T-helper 2 cell treated with Interferon-gamma antibody and Interleukin-4, amounts not matched to agents 5 μg/mL and 100 μg/mL, for 36 hours (primary cell): ENCODE measurements at regions not wholly inside any gene's neighbourhood (a gene's known extent, or its start where the extent isn't known, plus 50 kb on each side); places are given as distances from the start of the nearest gene placed in this dataset.

Experiments used
- DNase-seq: peaks from one replicate; pipeline ENCODE4 v3.0.0; 2021; ENCODE audit warnings: low spot score
- H3K27ac Mint-ChIP-seq: one replicate; pipeline ENCODE4 v1.8.0; 2021; ENCODE audit warnings: mild to moderate bottlenecking, mixed read lengths
- H3K27me3 Mint-ChIP-seq: one replicate; pipeline ENCODE4 v1.8.0; 2021; ENCODE audit warnings: low read depth, mixed read lengths
- H3K36me3 Mint-ChIP-seq: one replicate; pipeline ENCODE4 v1.8.0; 2021; ENCODE audit warnings: low read depth, mixed read lengths
- H3K4me1 Mint-ChIP-seq: one replicate; pipeline ENCODE4 v1.8.0; 2021; ENCODE audit warnings: low read depth, mixed read lengths
- H3K4me3 Mint-ChIP-seq: one replicate; pipeline ENCODE4 v1.8.0; 2022; ENCODE audit warnings: mild to moderate bottlenecking, moderate library complexity, mixed read lengths
- H3K9me3 Mint-ChIP-seq: one replicate; pipeline ENCODE4 v1.8.0; 2021; ENCODE audit warnings: mixed read lengths

GRCh38 chr18:38454764-38455469 lies 889.3 kb upstream of the CELF4 start:
- Mint-ChIP-seq H3K27ac (no peak overlapping the region), H3K4me3 (no peak overlapping the region), H3K36me3 (no peaks in the 10 kb centered on the region), H3K27me3 (no peaks in the 10 kb centered on the region), H3K4me1 (no peaks in the 10 kb centered on the region), H3K9me3 (no peaks in the 10 kb centered on the region)
- DNase-seq = no peak

DNA sequence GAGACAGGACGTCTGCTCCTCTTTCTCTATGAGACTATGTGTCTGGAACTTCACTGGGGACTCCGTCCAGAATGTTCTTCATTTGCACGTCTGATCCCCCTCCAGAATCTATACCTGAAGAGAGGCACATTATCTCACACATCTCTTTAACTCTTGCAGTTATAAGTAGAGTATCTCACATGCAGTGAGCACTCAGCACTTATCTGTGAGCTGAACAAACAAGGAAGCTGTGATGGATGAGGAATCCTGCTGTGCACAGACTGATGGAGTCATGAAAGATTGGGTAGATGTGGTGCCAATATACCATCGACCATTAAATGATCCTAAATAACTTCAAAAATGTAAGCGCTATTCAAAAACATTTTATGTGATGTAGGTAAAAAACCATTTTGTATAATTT lies 888.3 kb upstream of the CELF4 start:
- Mint-ChIP-seq H3K9me3 (no peaks in the 10 kb centered on the region), H3K27me3 (no peaks in the 10 kb centered on the region)

GRCh38 chr18:38450876-38451275 lies 885.3 kb upstream of the CELF4 start:
- no peak overlapping the region for H3K4me3 Mint-ChIP-seq
- no peaks in the 10 kb centered on the region for H3K9me3 Mint-ChIP-seq
- H3K27ac Mint-ChIP-seq = no peak overlapping the region
- H3K27me3 Mint-ChIP-seq = no peaks in the 10 kb centered on the region
- DNase-seq = no peak
- no peaks in the 10 kb centered on the region for H3K4me1 Mint-ChIP-seq
- H3K36me3 Mint-ChIP-seq = no peaks in the 10 kb centered on the region

More for the DNA sequence above, 888.3 kb upstream of the CELF4 start:
- Mint-ChIP-seq H3K27ac (no peak overlapping the region), H3K4me1 (no peaks in the 10 kb centered on the region), H3K36me3 (no peaks in the 10 kb centered on the region), H3K4me3 (no peak overlapping the region)
- DNase-seq = no peak

GRCh38 chr18:38445804-38446145 lies 880.2 kb upstream of the CELF4 start:
- no peak for DNase-seq
- H3K36me3 Mint-ChIP-seq = no peaks in the 10 kb centered on the region
- no peak overlapping the region for H3K4me3 Mint-ChIP-seq
- H3K9me3 Mint-ChIP-seq = no peaks in the 10 kb centered on the region
- no peaks in the 10 kb centered on the region for H3K4me1 Mint-ChIP-seq
- no peak overlapping the region for H3K27ac Mint-ChIP-seq
- no peaks in the 10 kb centered on the region for H3K27me3 Mint-ChIP-seq

DNA sequence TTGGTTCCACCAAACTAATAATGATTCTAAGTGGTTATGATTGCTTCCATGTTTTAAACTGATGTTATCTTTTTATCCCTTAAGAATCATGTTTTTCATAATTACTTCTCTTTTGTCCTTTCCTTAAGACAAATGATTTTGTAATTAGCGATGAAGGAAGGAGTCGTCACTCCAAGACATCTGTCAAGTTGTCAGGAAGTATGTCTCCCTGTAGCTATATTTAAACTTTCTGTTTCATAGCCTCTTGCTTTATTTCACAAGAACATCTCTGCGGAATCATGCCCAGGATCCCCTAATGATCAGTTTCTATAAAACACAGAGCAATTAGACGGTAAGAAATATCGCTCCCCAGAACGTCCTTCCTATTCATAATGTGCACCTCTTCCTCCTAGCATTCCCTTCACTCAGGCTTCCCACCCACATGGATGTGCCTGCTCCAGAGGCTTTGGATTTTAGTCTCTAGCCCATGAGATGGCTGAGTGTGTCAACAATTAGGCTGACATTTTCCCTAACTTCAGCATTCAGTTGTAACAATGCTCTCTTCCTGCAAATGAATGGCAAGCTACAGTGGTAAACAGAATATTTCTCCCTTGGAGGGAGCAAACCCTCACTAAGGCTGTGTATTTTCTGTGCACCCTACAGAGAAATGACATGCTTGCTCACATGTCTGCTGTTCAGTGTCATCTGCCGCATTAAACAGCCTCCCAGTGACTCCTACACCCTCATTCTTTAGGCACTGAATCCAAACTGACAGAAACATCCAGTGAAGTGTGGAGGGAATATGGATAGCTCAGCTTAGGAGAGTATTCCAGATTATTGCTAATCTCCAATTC lies 879.6 kb upstream of the CELF4 start:
- H3K4me1 Mint-ChIP-seq = no peaks in the 10 kb centered on the region
- no peaks in the 10 kb centered on the region for H3K27me3 Mint-ChIP-seq
- no peak for DNase-seq
- H3K9me3 Mint-ChIP-seq = no peaks in the 10 kb centered on the region
- no peak overlapping the region for H3K27ac Mint-ChIP-seq
- no peaks in the 10 kb centered on the region for H3K36me3 Mint-ChIP-seq
- no peak overlapping the region for H3K4me3 Mint-ChIP-seq

DNA sequence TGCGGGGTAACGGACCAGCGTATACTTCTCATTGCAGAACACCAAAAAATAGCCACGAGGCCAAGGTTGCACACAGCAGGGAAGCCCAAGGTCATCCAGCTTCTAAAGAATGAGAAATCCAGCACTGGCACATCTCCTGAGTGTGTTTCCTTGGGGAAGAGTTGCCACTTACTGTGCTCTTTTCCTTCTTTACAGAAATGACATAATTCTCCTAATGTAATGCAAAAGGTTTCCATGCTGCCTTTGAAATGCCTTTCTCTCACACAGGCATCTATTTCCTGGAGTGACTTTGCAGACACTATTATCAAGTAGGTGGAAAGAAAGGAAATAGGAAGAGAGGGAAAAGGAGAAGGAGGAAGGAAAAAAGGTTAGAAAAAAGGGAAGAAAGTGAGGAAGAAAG lies 862.1 kb upstream of the CELF4 start:
- no peaks in the 10 kb centered on the region for H3K9me3 Mint-ChIP-seq

DNA sequence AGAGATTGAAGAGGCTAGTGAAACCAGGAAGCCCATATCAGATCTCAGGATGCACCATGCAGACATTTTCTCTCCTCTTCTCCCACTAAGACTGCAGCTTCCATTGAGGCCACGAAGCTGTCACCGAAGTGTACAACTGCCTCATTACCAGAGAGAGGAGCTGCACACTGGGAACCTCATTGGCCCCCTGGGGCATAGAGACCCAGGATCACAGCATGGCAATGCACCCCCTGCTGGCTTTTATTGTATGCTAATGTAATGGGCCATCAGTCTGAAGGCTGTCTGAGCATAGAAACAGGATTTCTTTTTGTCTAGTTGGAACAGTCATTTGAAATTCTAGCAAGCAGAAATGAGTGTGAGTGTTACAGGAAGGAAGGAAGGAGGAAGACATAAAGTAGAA lies 861.6 kb upstream of the CELF4 start:
- Mint-ChIP-seq H3K36me3 (no peaks in the 10 kb centered on the region), H3K9me3 (no peaks in the 10 kb centered on the region), H3K4me3 (no peak overlapping the region), H3K4me1 (no peaks in the 10 kb centered on the region), H3K27ac (no peak overlapping the region), H3K27me3 (no peaks in the 10 kb centered on the region)
- DNase-seq = no peak

More for the DNA sequence above, 862.1 kb upstream of the CELF4 start:
- no peak overlapping the region for H3K4me3 Mint-ChIP-seq
- no peaks in the 10 kb centered on the region for H3K4me1 Mint-ChIP-seq
- no peak for DNase-seq
- no peak overlapping the region for H3K27ac Mint-ChIP-seq
- no peaks in the 10 kb centered on the region for H3K36me3 Mint-ChIP-seq
- no peaks in the 10 kb centered on the region for H3K27me3 Mint-ChIP-seq

GRCh38 chr18:38421872-38422615 lies 856.4 kb upstream of the CELF4 start:
- DNase-seq = no peak
- Mint-ChIP-seq H3K36me3 (no peaks in the 10 kb centered on the region), H3K9me3 (no peaks in the 10 kb centered on the region), H3K4me3 (no peak overlapping the region), H3K27me3 (no peaks in the 10 kb centered on the region), H3K27ac (no peak overlapping the region), H3K4me1 (no peaks in the 10 kb centered on the region)

DNA sequence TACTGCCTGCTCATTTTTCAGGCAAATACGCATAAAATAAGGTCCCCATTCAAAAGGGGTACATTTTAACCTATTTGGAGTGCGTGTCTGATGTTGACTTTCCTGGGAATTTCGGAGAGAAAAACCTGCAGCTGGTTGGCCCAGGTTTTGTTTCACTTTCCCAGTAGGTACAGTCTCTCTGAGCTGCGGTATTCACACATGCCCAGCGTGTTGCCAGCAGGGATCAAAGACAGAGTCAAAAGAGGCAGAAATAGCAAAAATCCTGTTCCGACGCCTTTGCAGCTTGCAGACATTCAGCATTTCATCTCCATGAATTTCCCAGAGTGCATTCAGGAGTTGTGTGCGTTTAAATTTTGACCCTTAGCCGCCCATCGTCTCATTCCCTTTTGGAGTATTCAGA lies 855.4 kb upstream of the CELF4 start:
- Mint-ChIP-seq H3K4me3 (no peak overlapping the region), H3K9me3 (no peaks in the 10 kb centered on the region), H3K36me3 (no peaks in the 10 kb centered on the region), H3K27ac (no peak overlapping the region), H3K4me1 (no peaks in the 10 kb centered on the region), H3K27me3 (no peaks in the 10 kb centered on the region)
- no peak for DNase-seq

- no peaks in the 10 kb centered on the region for H3K36me3 Mint-ChIP-seq
- H3K9me3 Mint-ChIP-seq = no peaks in the 10 kb centered on the region
- H3K27me3 Mint-ChIP-seq = no peaks in the 10 kb centered on the region
- no peak overlapping the region for H3K4me3 Mint-ChIP-seq
- no peak overlapping the region for H3K27ac Mint-ChIP-seq
- no peaks in the 10 kb centered on the region for H3K4me1 Mint-ChIP-seq
- DNase-seq = no peak
Observed at GRCh38 chr18:38420611-38421010, 855.0 kb upstream of the CELF4 start.

- DNase-seq = no peak
- Mint-ChIP-seq H3K4me3 (no peak overlapping the region), H3K9me3 (no peaks in the 10 kb centered on the region), H3K27me3 (no peaks in the 10 kb centered on the region), H3K36me3 (no peaks in the 10 kb centered on the region), H3K4me1 (no peaks in the 10 kb centered on the region), H3K27ac (no peak overlapping the region)
Observed at GRCh38 chr18:38415811-38416210, 850.2 kb upstream of the CELF4 start.

DNA sequence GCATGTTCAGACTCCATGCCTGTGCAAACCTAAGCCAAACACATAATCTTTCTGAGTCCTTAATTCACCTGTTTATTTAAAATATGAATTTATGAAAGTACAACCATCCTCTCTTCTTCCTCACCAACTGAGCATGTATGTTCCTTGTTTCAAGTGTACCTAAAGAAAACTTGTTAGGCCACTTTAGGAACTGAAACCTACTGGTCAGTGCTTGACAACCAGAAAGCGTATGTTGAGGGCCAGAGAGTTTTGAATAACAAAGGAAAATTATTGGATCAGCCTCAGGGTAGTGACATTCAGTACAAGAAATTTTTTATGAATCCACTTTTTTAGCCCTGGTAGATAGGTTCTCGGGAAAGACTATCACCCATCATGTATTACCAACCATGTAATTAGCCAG lies 847.6 kb upstream of the CELF4 start:
- Mint-ChIP-seq H3K36me3 (no peaks in the 10 kb centered on the region), H3K9me3 (peaks cover 5% of the 10 kb centered on the region)

DNA sequence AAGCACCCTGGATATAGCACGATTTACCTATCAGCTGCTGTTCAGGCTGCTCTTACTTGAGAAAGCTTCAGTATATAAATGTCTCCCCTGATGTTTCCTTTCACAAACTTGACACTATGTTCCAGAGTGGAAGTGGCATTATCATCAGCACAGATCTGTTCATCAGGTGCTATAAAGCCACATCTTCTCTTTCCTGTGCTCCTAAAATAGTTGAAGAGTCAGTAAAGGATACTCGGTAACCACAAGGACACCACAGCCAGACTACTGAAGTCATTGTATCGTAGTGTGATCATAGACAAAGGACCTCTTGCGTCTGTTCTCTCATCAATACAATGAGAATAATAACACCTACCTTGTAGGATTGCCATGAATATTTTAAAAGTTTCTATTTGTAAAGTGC lies 841.0 kb upstream of the CELF4 start:
- no peaks in the 10 kb centered on the region for H3K4me1 Mint-ChIP-seq
- H3K27ac Mint-ChIP-seq = no peak overlapping the region
- no peaks in the 10 kb centered on the region for H3K27me3 Mint-ChIP-seq
- DNase-seq = no peak
- no peaks in the 10 kb centered on the region for H3K36me3 Mint-ChIP-seq
- H3K4me3 Mint-ChIP-seq = no peak overlapping the region
- peaks cover 10% of the 10 kb centered on the region for H3K9me3 Mint-ChIP-seq

More for the DNA sequence above, 847.6 kb upstream of the CELF4 start:
- H3K4me3 Mint-ChIP-seq = no peak overlapping the region
- no peak overlapping the region for H3K27ac Mint-ChIP-seq
- H3K27me3 Mint-ChIP-seq = no peaks in the 10 kb centered on the region
- no peaks in the 10 kb centered on the region for H3K4me1 Mint-ChIP-seq
- DNase-seq = no peak

GRCh38 chr18:38402509-38402908 lies 836.9 kb upstream of the CELF4 start:
- H3K27me3 Mint-ChIP-seq = no peaks in the 10 kb centered on the region
- H3K9me3 Mint-ChIP-seq = peaks cover 5% of the 10 kb centered on the region
- no peak overlapping the region for H3K27ac Mint-ChIP-seq
- H3K36me3 Mint-ChIP-seq = no peaks in the 10 kb centered on the region
- no peak for DNase-seq
- H3K4me1 Mint-ChIP-seq = no peaks in the 10 kb centered on the region
- no peak overlapping the region for H3K4me3 Mint-ChIP-seq
